T follicular helper cell (primary cell): ENCODE measurements at regions not wholly inside any gene's neighbourhood (a gene's known extent, or its start where the extent isn't known, plus 50 kb on each side); places are given as distances from the start of the nearest gene placed in this dataset.

ENCODE experiments used
- DNase-seq: peaks from one replicate; pipeline ENCODE4 v3.0.0-alpha.2; 2020; ENCODE audit warnings: low read depth

DNA sequence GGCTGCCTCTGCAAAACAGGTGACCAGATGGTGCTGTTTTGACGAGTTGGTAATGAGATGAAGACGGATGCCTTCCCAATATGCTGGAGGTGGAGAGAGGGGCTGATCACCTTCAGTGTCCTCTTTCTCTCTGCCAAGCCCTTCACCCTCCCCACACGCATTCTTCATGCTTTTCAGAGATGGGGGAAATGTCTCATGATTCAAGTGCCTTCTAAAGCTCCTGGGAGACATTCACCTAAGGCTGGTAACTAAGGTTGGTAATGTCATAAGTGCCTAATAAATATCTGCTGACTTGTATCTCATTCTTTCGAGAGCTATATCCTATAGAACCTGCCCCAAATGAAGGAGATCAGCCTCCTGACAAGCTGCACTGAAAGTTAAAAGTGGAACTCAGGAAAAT, 86.2 kb upstream of the MBNL2 start:
- DNase-seq: no peak

- no peak for DNase-seq
Measured at GRCh38 chr13:97136418-97136817, 85.7 kb upstream of the MBNL2 start.

DNA sequence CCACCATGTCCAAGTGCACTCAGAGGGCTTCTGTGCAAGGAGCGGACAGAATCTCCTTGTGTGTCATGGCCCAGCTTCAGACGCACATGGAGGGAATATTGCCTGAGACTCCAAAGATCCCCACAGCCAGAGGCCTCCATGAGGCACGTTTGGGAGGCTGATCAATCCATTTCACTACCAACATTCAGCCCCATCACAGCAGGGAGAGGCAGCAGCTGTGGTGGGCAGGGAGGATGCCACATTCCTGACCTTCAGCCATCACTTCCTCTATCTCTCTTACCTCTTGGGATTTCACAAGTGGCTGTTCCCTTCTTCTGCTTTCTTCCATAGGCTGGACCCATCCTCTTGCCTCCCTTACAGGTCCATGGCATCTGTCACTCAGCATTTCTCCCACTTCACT, 82.4 kb upstream of the MBNL2 start:
- DNase-seq: no peak

GRCh38 chr13:97140131-97140530, 82.0 kb upstream of the MBNL2 start:
- no peak for DNase-seq

- DNase-seq: no peak
Measured at GRCh38 chr13:97140611-97141010, 81.5 kb upstream of the MBNL2 start.

DNA sequence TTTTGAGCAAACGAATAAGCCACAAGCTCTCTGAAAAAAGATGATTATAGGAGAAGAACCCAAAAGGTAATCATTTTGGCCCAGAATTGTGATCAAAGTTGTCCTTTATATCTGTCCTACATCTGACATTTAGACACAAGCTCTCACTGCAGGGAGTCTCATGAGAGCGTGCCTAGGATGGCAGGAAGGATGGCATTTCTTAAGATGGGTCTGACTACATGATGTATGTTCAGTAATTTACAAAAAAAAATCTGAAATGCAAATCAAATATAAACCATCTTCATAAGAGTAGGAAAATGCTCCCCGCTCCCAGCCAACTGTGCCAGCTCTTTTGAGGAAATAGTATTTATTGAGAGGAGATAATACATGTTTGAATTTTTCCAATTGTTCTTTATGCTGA, 81.0 kb upstream of the MBNL2 start:
- DNase-seq: no peak

DNA sequence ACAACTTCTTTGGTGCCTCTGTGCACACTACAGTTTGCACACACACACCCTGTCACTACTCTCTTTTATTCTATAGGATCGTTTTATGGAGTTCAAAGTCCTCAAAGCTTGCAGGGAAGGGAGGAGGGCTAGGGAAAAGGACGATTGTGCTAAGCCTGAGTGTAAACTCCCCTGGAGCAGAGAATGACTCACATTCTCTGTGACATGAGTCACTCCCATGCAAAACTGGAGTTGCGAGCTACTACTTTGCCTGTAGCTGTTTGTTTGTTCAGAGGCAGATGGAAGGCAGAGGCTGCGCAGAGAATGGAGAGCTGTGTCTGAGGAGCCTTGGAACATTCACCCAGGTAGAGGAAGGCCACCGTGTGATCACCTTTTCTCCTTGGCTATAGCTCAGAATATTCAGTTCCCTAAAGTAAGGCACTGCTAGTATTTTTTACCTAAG, 80.5 kb upstream of the MBNL2 start:
- DNase-seq: no peak

GRCh38 chr13:97142452-97142851, 79.7 kb upstream of the MBNL2 start:
- no peak for DNase-seq

- no peak for DNase-seq
Measured at GRCh38 chr13:97145057-97145456, 77.1 kb upstream of the MBNL2 start.

DNA sequence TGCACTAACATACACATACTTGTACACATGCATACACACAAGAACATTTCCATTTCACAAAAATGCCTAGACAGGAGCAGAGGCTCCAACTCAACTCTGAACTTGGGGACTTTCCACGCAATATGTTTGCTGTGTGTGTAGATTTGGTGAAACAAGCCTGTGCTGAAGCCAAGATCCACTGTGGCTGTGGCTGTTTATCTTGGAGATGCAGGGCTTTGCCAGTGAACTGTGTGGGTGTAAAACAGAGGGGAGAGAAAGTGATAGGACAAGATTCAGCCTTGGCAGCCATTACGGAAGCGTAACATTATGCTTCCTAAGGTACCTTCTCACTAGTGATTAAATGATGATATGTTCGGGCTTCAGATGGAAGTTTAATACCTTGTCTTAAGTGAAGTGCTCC, 73.2 kb upstream of the MBNL2 start:
- no peak for DNase-seq

DNA sequence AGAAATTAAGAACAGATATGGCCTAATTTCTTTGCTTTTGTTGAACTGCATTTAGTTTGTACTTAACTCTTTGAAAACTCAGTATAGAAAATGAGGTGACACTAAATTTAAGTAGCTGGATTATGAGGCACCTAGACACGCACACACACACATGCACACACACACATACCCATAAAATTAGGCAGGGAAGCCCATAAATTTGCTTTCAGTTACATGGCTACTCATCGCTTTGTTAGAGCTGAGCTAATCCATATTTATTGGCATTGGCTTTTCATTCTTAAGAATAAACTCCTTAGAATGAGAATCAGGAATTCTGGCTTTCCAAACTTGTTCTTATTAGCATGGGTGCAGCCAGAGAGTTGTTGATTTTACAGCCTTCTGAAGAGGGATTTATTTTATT, 61.7 kb upstream of the MBNL2 start:
- DNase-seq: no peak

DNA sequence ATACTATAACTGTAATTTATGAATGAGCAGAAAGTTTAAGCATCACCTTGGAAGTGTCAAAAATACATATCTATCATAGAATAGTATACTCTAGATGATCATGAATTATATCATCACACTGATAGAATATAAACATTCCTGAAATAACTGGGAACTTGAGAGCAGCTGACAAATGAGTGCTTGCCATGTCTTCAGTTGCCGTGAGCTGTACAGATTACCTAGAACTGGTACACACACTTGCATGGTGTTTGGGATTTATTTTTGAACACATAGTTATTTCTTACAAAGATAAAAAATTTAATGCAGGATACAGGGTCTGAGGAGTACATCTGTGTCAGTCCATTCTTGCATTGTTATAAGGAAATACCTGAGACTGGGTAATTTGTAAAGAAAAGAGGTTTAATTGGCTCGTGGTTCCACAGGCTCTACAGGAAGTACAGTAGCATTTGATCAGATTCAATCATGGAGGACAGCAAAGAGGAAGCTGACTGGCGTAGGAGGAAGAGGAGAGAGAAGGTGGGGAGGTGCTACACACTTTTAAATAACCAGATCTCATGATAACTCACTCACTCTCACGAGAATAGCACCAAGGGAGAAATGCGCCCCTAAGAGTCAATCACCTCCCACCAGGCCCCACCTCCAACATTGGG, 60.4 kb upstream of the MBNL2 start:
- DNase-seq: no peak

- no peak for DNase-seq
Measured at GRCh38 chr13:97165502-97166425, 56.4 kb upstream of the MBNL2 start.

DNA sequence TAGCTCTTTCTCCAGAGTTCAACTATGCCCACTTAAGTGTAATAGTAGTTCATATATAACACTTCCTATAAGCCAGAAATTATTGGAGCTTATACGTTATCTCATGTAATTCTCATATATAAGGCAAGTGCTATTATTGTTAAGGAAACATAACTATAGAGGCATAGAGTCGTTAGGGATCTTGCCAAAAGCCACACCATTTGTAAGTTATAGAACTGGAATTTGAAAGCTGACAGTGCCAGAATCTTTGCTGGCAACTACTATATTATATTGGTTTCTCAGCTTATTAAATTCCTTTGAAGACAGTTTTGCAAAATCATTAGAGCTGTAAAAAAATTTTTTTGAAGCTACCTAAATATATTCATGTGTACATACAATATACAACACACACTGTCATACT, 51.0 kb upstream of the MBNL2 start:
- no peak for DNase-seq
